GM23338 (cell line): ENCODE measurements at regions not wholly inside any gene's neighbourhood (a gene's known extent, or its start where the extent isn't known, plus 50 kb on each side); places are given as distances from the start of the nearest gene placed in this dataset.

Experiments
- ATAC-seq: fragments of 200-7000 bp; cut with Tn5 transposase; 3 replicates; pipeline ENCODE4 v1.9.1; 2020
- DNase-seq: peaks from one replicate; pipeline ENCODE4 v3.0.0-alpha.2; 2015; ENCODE audit warnings: low spot score
- H2AFZ ChIP-seq: fragments of 200-600 bp; sonication (generic); 2 replicates; pipeline ENCODE4 v1.8.0; 2016; ENCODE audit warnings: antibody characterized with exemption, mild to moderate bottlenecking, moderate library complexity
- H3F3A ChIP-seq: fragments of 200-600 bp; sonication (generic); replicated peaks from 2 replicates; pipeline ENCODE4 v1.8.0; 2017; ENCODE audit warnings: antibody characterized with exemption, mixed run types, low read depth
- H3K27ac ChIP-seq: fragments of 200-600 bp; sonication (generic); 2 replicates; pipeline ENCODE4 v1.6.1; 2016; ENCODE audit warnings: low read depth
- H3K27me3 ChIP-seq: fragments of 200-600 bp; sonication (generic); 2 replicates; pipeline ENCODE4 v1.8.0; 2016; ENCODE audit warnings: mild to moderate bottlenecking, mixed run types, moderate library complexity; ENCODE audit not compliant: insufficient read depth
- H3K36me3 ChIP-seq: fragments of 200-600 bp; sonication (generic); 2 replicates; pipeline ENCODE4 v1.8.0; 2016; ENCODE audit warnings: mild to moderate bottlenecking; ENCODE audit not compliant: insufficient read depth
- H3K4me1 ChIP-seq: fragments of 200-600 bp; sonication (generic); 2 replicates; pipeline ENCODE4 v1.8.0; 2016; ENCODE audit warnings: mild to moderate bottlenecking, moderate library complexity; ENCODE audit not compliant: insufficient read depth
- H3K4me2 ChIP-seq: fragments of 200-600 bp; sonication (generic); 2 replicates; pipeline ENCODE4 v1.7.1; 2017; ENCODE audit warnings: mixed run types
- H3K4me3 ChIP-seq: fragments of 200-600 bp; sonication (generic); 2 replicates; pipeline ENCODE4 v1.6.1; 2016; ENCODE audit warnings: mixed run types
- H3K79me2 ChIP-seq: fragments of 200-600 bp; sonication (generic); replicated peaks from 2 replicates; pipeline ENCODE4 v1.8.0; 2017; ENCODE audit warnings: mild to moderate bottlenecking; ENCODE audit not compliant: insufficient read depth
- H3K9me2 ChIP-seq: fragments of 200-600 bp; sonication (generic); 2 replicates; pipeline ENCODE4 v1.8.0; 2017; ENCODE audit not compliant: insufficient read depth
- H4K20me1 ChIP-seq: fragments of 200-600 bp; sonication (generic); replicated peaks from 2 replicates; pipeline ENCODE4 v1.8.0; 2017; ENCODE audit warnings: mild to moderate bottlenecking; ENCODE audit not compliant: insufficient read depth
- H3K27ac Mint-ChIP-seq: 2 replicates; pipeline ENCODE4 v1.8.0; 2020; ENCODE audit warnings: inconsistent platforms, mild to moderate bottlenecking, moderate library complexity, mixed read lengths
- H3K27me3 Mint-ChIP-seq: 3 replicates; pipeline ENCODE4 v1.8.0; 2022; ENCODE audit warnings: low read depth, mild to moderate bottlenecking, moderate library complexity, mixed read lengths, inconsistent platforms; ENCODE audit not compliant: insufficient read depth, poor library complexity
- H3K36me3 Mint-ChIP-seq: 3 replicates; pipeline ENCODE4 v1.8.0; 2021; ENCODE audit warnings: low read depth, mild to moderate bottlenecking, inconsistent platforms, moderate library complexity, mixed read lengths
- H3K4me1 Mint-ChIP-seq: 3 replicates; pipeline ENCODE4 v1.8.0; 2020; ENCODE audit warnings: mild to moderate bottlenecking, inconsistent platforms, mixed read lengths
- H3K4me3 Mint-ChIP-seq: 3 replicates; pipeline ENCODE4 v1.8.0; 2021; ENCODE audit warnings: moderate library complexity, mild to moderate bottlenecking, inconsistent platforms, mixed read lengths
- H3K9me3 Mint-ChIP-seq: 3 replicates; pipeline ENCODE4 v1.8.0; 2020; ENCODE audit warnings: moderate library complexity, mild to moderate bottlenecking, inconsistent platforms, mixed read lengths
- CREB1 ChIP-seq: fragments of 250-450 bp; sonication (Bioruptor Pico); IDR thresholded peaks from 2 replicates; pipeline ENCODE4 v1.5.0; 2020; ENCODE audit warnings: low read depth, mild to moderate bottlenecking, moderate library complexity
- EZH2 ChIP-seq: fragments of 200-600 bp; sonication (generic); IDR thresholded peaks from one replicate; pipeline ENCODE4 v1.8.0; 2017; ENCODE audit warnings: antibody characterized with exemption, mild to moderate bottlenecking, low read depth; ENCODE audit not compliant: unreplicated experiment
- EZH2phosphoT487 ChIP-seq: fragments of 200-600 bp; sonication (generic); IDR thresholded peaks from one replicate; pipeline ENCODE4 v1.8.1; 2018; ENCODE audit warnings: antibody characterized with exemption; ENCODE audit not compliant: unreplicated experiment
- JUNB ChIP-seq: IDR thresholded peaks from one replicate; pipeline ENCODE4 v1.6.1; 2016; ENCODE audit warnings: antibody characterized with exemption; ENCODE audit not compliant: unreplicated experiment
- NANOG ChIP-seq: IDR thresholded peaks from 2 replicates; pipeline ENCODE4 v1.6.1; 2016; ENCODE audit warnings: antibody characterized with exemption, borderline replicate concordance
- POLR2AphosphoS5 ChIP-seq: IDR thresholded peaks from 2 replicates; pipeline ENCODE4 v1.6.1; 2016; ENCODE audit warnings: antibody characterized with exemption, low read depth
- STAT1 ChIP-seq: IDR thresholded peaks from one replicate; pipeline ENCODE4 v1.6.1; 2016; ENCODE audit warnings: antibody characterized with exemption; ENCODE audit not compliant: unreplicated experiment
- ZNF114 ChIP-seq: fragments of 250-450 bp; sonication (Bioruptor Pico); IDR thresholded peaks from 2 replicates; pipeline ENCODE4 v1.5.0; 2020; ENCODE audit warnings: mild to moderate bottlenecking, moderate library complexity
- TF ChIP-seq, protein P1 (sequence below): fragments of 250-450 bp; sonication (Bioruptor Pico); IDR thresholded peaks from 2 replicates; pipeline ENCODE4 v1.5.0; 2020; ENCODE audit warnings: mild to moderate bottlenecking, moderate library complexity
- TF ChIP-seq, protein P2 (sequence below), 2 experiments: fragments of 200-600 bp in 1 of 2; sonication (generic) in 1 of 2; conservative IDR thresholded peaks; 2 replicates each; pipeline versions ENCODE4 v1.5.1 to v1.6.1; 2016 to 2017; ENCODE audit warnings: antibody characterized with exemption in 2 of 2, low read depth in 2 of 2, mild to moderate bottlenecking in 2 of 2, moderate library complexity in 1 of 2
- TF ChIP-seq, protein P3 (sequence below): IDR thresholded peaks from 2 replicates; pipeline ENCODE4 v1.6.1; 2016; ENCODE audit warnings: antibody characterized with exemption

- Mint-ChIP-seq H3K27me3 (no peaks in the 10 kb centered on the region), H3K9me3 (no peaks in the 10 kb centered on the region), H3K4me1 (peaks cover 6% of the 10 kb centered on the region; the same call in 2 of the 3 replicates), H3K27ac (no peak overlapping the region), H3K4me3 (no peak overlapping the region), H3K36me3 (no peaks in the 10 kb centered on the region)
- no peaks in the 10 kb centered on the region for H3F3A ChIP-seq
- H3K9me2 ChIP-seq, result no peaks in the 10 kb centered on the region
- H3K4me1 ChIP-seq, result no peaks in the 10 kb centered on the region
- TF ChIP-seq CREB1 (CRISPR knock-in tag), result no peak
- TF ChIP-seq POLR2AphosphoS5, result no peak
- TF ChIP-seq, protein P1, sequence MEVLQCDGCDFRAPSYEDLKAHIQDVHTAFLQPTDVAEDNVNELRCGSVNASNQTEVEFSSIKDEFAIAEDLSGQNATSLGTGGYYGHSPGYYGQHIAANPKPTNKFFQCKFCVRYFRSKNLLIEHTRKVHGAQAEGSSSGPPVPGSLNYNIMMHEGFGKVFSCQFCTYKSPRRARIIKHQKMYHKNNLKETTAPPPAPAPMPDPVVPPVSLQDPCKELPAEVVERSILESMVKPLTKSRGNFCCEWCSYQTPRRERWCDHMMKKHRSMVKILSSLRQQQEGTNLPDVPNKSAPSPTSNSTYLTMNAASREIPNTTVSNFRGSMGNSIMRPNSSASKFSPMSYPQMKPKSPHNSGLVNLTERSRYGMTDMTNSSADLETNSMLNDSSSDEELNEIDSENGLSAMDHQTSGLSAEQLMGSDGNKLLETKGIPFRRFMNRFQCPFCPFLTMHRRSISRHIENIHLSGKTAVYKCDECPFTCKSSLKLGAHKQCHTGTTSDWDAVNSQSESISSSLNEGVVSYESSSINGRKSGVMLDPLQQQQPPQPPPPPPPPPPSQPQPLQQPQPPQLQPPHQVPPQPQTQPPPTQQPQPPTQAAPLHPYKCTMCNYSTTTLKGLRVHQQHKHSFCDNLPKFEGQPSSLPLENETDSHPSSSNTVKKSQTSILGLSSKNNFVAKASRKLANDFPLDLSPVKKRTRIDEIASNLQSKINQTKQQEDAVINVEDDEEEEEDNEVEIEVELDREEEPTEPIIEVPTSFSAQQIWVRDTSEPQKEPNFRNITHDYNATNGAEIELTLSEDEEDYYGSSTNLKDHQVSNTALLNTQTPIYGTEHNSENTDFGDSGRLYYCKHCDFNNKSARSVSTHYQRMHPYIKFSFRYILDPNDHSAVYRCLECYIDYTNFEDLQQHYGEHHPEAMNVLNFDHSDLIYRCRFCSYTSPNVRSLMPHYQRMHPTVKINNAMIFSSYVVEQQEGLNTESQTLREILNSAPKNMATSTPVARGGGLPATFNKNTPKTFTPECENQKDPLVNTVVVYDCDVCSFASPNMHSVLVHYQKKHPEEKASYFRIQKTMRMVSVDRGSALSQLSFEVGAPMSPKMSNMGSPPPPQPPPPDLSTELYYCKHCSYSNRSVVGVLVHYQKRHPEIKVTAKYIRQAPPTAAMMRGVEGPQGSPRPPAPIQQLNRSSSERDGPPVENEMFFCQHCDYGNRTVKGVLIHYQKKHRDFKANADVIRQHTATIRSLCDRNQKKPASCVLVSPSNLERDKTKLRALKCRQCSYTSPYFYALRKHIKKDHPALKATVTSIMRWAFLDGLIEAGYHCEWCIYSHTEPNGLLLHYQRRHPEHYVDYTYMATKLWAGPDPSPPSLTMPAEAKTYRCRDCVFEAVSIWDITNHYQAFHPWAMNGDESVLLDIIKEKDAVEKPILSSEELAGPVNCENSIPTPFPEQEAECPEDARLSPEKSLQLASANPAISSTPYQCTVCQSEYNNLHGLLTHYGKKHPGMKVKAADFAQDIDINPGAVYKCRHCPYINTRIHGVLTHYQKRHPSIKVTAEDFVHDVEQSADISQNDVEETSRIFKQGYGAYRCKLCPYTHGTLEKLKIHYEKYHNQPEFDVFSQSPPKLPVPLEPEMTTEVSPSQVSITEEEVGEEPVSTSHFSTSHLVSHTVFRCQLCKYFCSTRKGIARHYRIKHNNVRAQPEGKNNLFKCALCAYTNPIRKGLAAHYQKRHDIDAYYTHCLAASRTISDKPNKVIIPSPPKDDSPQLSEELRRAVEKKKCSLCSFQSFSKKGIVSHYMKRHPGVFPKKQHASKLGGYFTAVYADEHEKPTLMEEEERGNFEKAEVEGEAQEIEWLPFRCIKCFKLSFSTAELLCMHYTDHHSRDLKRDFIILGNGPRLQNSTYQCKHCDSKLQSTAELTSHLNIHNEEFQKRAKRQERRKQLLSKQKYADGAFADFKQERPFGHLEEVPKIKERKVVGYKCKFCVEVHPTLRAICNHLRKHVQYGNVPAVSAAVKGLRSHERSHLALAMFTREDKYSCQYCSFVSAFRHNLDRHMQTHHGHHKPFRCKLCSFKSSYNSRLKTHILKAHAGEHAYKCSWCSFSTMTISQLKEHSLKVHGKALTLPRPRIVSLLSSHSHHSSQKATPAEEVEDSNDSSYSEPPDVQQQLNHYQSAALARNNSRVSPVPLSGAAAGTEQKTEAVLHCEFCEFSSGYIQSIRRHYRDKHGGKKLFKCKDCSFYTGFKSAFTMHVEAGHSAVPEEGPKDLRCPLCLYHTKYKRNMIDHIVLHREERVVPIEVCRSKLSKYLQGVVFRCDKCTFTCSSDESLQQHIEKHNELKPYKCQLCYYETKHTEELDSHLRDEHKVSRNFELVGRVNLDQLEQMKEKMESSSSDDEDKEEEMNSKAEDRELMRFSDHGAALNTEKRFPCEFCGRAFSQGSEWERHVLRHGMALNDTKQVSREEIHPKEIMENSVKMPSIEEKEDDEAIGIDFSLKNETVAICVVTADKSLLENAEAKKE (CRISPR knock-in tag), result no peak
- TF ChIP-seq EZH2phosphoT487, result no peak
- TF ChIP-seq, protein P2, sequence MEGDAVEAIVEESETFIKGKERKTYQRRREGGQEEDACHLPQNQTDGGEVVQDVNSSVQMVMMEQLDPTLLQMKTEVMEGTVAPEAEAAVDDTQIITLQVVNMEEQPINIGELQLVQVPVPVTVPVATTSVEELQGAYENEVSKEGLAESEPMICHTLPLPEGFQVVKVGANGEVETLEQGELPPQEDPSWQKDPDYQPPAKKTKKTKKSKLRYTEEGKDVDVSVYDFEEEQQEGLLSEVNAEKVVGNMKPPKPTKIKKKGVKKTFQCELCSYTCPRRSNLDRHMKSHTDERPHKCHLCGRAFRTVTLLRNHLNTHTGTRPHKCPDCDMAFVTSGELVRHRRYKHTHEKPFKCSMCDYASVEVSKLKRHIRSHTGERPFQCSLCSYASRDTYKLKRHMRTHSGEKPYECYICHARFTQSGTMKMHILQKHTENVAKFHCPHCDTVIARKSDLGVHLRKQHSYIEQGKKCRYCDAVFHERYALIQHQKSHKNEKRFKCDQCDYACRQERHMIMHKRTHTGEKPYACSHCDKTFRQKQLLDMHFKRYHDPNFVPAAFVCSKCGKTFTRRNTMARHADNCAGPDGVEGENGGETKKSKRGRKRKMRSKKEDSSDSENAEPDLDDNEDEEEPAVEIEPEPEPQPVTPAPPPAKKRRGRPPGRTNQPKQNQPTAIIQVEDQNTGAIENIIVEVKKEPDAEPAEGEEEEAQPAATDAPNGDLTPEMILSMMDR (conservative IDR thresholded peaks at IDR 0.05; ENCODE audit: low read depth in 2 of 2), result no peak
- TF ChIP-seq EZH2, result no peak
- no peak for TF ChIP-seq ZNF114
- TF ChIP-seq NANOG, result no peak
- TF ChIP-seq, protein P3, sequence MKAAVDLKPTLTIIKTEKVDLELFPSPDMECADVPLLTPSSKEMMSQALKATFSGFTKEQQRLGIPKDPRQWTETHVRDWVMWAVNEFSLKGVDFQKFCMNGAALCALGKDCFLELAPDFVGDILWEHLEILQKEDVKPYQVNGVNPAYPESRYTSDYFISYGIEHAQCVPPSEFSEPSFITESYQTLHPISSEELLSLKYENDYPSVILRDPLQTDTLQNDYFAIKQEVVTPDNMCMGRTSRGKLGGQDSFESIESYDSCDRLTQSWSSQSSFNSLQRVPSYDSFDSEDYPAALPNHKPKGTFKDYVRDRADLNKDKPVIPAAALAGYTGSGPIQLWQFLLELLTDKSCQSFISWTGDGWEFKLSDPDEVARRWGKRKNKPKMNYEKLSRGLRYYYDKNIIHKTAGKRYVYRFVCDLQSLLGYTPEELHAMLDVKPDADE, result no peak
- no peak for TF ChIP-seq JUNB
- no peak for TF ChIP-seq STAT1
- DNase-seq (no peak), ATAC-seq (no peak)
- no peaks in the 10 kb centered on the region for H4K20me1 ChIP-seq
- no peak overlapping the region for H3K4me3 ChIP-seq
- no peak overlapping the region for H2AFZ ChIP-seq
- no peaks in the 10 kb centered on the region for H3K27me3 ChIP-seq
- H3K4me2 ChIP-seq, result no peak overlapping the region
- no peaks in the 10 kb centered on the region for H3K79me2 ChIP-seq
- H3K27ac ChIP-seq, result no peak overlapping the region
- no peaks in the 10 kb centered on the region for H3K36me3 ChIP-seq
These were observed 270.0 kb upstream of the CDH19 start for GRCh38 chr18:66873899-66874298.
